ENCODE measurements at regions not wholly inside any gene's neighbourhood (a gene's known extent, or its start where the extent isn't known, plus 50 kb on each side); places are given as distances from the start of the nearest gene placed in this dataset.

- DNase-seq (no peak), ATAC-seq (no peak)
- Mint-ChIP-seq H3K27me3 (no peaks in the 10 kb centered on the region), H3K4me1 (peaks cover 74% of the 10 kb centered on the region), H3K27ac (peak overlapping the region in 1 of 2 donors; percentile 79), H3K9me3 (peaks cover 0 to 5% of the 10 kb centered on the region in 2 donors), H3K4me3 (peak overlapping the region in 1 of 2 donors; percentile 49)
Observed at GRCh38 chr4:38308728-38309311, 348.6 kb downstream of the PTTG2 start.

GRCh38 chr4:38309471-38309870 is 349.3 kb downstream of the PTTG2 start:
- H3K4me1 Mint-ChIP-seq, result peaks cover 80% of the 10 kb centered on the region
- DNase-seq (no peak), ATAC-seq (no peak)
- H3K27me3 Mint-ChIP-seq, result no peaks in the 10 kb centered on the region
- H3K9me3 Mint-ChIP-seq, result peaks cover 0 to 5% of the 10 kb centered on the region in 2 donors
- peak overlapping the region in 1 of 2 donors; percentile 49 for H3K4me3 Mint-ChIP-seq
- peak overlapping the region in 1 of 2 donors; percentile 79 for H3K27ac Mint-ChIP-seq

- ATAC-seq, result peak; percentile 93
- no peaks in the 10 kb centered on the region for H3K27me3 Mint-ChIP-seq
- peak overlapping the region; percentile 75 to 76 for H3K4me3 Mint-ChIP-seq
- H3K27ac Mint-ChIP-seq, result peak overlapping the region in 1 of 2 donors; percentile 37
- peak; percentile 73 to 86 for DNase-seq
- H3K4me1 Mint-ChIP-seq, result peaks cover 76% of the 10 kb centered on the region
- peaks cover 0 to 5% of the 10 kb centered on the region in 2 donors for H3K9me3 Mint-ChIP-seq
Observed at GRCh38 chr4:38310446-38311043, 350.3 kb downstream of the PTTG2 start.

- DNase-seq, result no peak
- Mint-ChIP-seq H3K4me3 (no peak overlapping the region), H3K27ac (peak overlapping the region in 1 of 2 donors; percentile 20), H3K27me3 (no peaks in the 10 kb centered on the region), H3K4me1 (peaks cover 66% of the 10 kb centered on the region), H3K9me3 (peaks cover 0 to 5% of the 10 kb centered on the region in 2 donors)
- no peak for ATAC-seq
Observed at GRCh38 chr4:38311495-38312126, 351.4 kb downstream of the PTTG2 start.

GRCh38 chr4:38313175-38313574 is 350.8 kb upstream of the KLF3 start:
- H3K4me1 Mint-ChIP-seq, result peaks cover 55% of the 10 kb centered on the region
- H3K27me3 Mint-ChIP-seq, result no peaks in the 10 kb centered on the region

GRCh38 chr4:38313999-38314561 is 349.9 kb upstream of the KLF3 start:
- Mint-ChIP-seq H3K4me1 (peaks cover 56% of the 10 kb centered on the region), H3K4me3 (no peak overlapping the region), H3K27ac (no peak overlapping the region), H3K27me3 (no peaks in the 10 kb centered on the region), H3K9me3 (peaks cover 0 to 5% of the 10 kb centered on the region in 2 donors)
- DNase-seq (no peak), ATAC-seq (no peak)

More at GRCh38 chr4:38313175-38313574, 350.8 kb upstream of the KLF3 start:
- ATAC-seq (no peak), DNase-seq (no peak)
- Mint-ChIP-seq H3K9me3 (peaks cover 0 to 5% of the 10 kb centered on the region in 2 donors), H3K4me3 (no peak overlapping the region), H3K27ac (no peak overlapping the region)

- Mint-ChIP-seq H3K4me1 (peaks cover 56% of the 10 kb centered on the region), H3K27ac (no peak overlapping the region), H3K9me3 (peaks cover 0 to 5% of the 10 kb centered on the region in 2 donors), H3K4me3 (no peak overlapping the region), H3K27me3 (no peaks in the 10 kb centered on the region)
- ATAC-seq (no peak), DNase-seq (no peak)
Observed at GRCh38 chr4:38314663-38315062, 349.3 kb upstream of the KLF3 start.

- no peak for DNase-seq
- peaks cover 56% of the 10 kb centered on the region for H3K4me1 Mint-ChIP-seq
- ATAC-seq, result no peak
- no peak overlapping the region for H3K27ac Mint-ChIP-seq
- H3K4me3 Mint-ChIP-seq, result no peak overlapping the region
- peaks cover 0 to 5% of the 10 kb centered on the region in 2 donors for H3K9me3 Mint-ChIP-seq
- no peaks in the 10 kb centered on the region for H3K27me3 Mint-ChIP-seq
Observed at GRCh38 chr4:38315286-38315685, 348.7 kb upstream of the KLF3 start.

GRCh38 chr4:38316045-38316444 is 348.0 kb upstream of the KLF3 start:
- Mint-ChIP-seq H3K4me1 (peaks cover 56% of the 10 kb centered on the region), H3K27ac (no peak overlapping the region), H3K27me3 (no peaks in the 10 kb centered on the region), H3K9me3 (peaks cover 0 to 5% of the 10 kb centered on the region in 2 donors), H3K4me3 (no peak overlapping the region)
- no peak for DNase-seq
- ATAC-seq, result no peak

- DNase-seq, result no peak
Observed at GRCh38 chr4:38317041-38317674, 346.8 kb upstream of the KLF3 start.

GRCh38 chr4:38318737-38319455 is 345.1 kb upstream of the KLF3 start:
- ATAC-seq (peak; percentile 87), DNase-seq (peak; percentile 71 to 83)
- H3K4me1 Mint-ChIP-seq, result peaks cover 62% of the 10 kb centered on the region

More at GRCh38 chr4:38317041-38317674, 346.8 kb upstream of the KLF3 start:
- no peak overlapping the region for H3K4me3 Mint-ChIP-seq
- H3K27ac Mint-ChIP-seq, result peak overlapping the region in 1 of 2 donors; percentile 12
- H3K9me3 Mint-ChIP-seq, result peaks cover 0 to 7% of the 10 kb centered on the region in 2 donors
- H3K27me3 Mint-ChIP-seq, result no peaks in the 10 kb centered on the region
- no peak for ATAC-seq
- peaks cover 61% of the 10 kb centered on the region for H3K4me1 Mint-ChIP-seq

GRCh38 chr4:38319456-38320342 is 344.3 kb upstream of the KLF3 start:
- peak; percentile 72 for ATAC-seq

More at GRCh38 chr4:38318737-38319455, 345.1 kb upstream of the KLF3 start:
- Mint-ChIP-seq H3K27ac (peak overlapping the region; percentile 79 to 92), H3K4me3 (peak overlapping the region; percentile 78 to 79), H3K9me3 (peaks cover 3 to 9% of the 10 kb centered on the region in 2 donors), H3K27me3 (no peaks in the 10 kb centered on the region)

GRCh38 chr4:38320343-38320695 is 343.7 kb upstream of the KLF3 start:
- no peak for ATAC-seq
- peak overlapping the region; percentile 78 to 79 for H3K4me3 Mint-ChIP-seq
- peaks cover 62% of the 10 kb centered on the region for H3K4me1 Mint-ChIP-seq
- H3K9me3 Mint-ChIP-seq, result peaks cover 10 to 14% of the 10 kb centered on the region in 2 donors
- H3K27me3 Mint-ChIP-seq, result no peaks in the 10 kb centered on the region
- DNase-seq, result no peak
- H3K27ac Mint-ChIP-seq, result peak overlapping the region; percentile 35 to 36

More at GRCh38 chr4:38319456-38320342, 344.3 kb upstream of the KLF3 start:
- peaks cover 10 to 14% of the 10 kb centered on the region in 2 donors for H3K9me3 Mint-ChIP-seq
- DNase-seq, result peak; percentile 92
- H3K27me3 Mint-ChIP-seq, result no peaks in the 10 kb centered on the region
- peak overlapping the region; percentile 79 to 92 for H3K27ac Mint-ChIP-seq
- H3K4me1 Mint-ChIP-seq, result peaks cover 59% of the 10 kb centered on the region
- H3K4me3 Mint-ChIP-seq, result peak overlapping the region; percentile 78 to 79

- Mint-ChIP-seq H3K9me3 (peaks cover 12 to 14% of the 10 kb centered on the region in 2 donors), H3K4me3 (peak overlapping the region in 1 of 2 donors; percentile 25), H3K4me1 (peaks cover 67% of the 10 kb centered on the region), H3K27ac (peak overlapping the region in 1 of 2 donors; percentile 50), H3K27me3 (no peaks in the 10 kb centered on the region)
- no peak for ATAC-seq
- no peak for DNase-seq
Observed at GRCh38 chr4:38320833-38321232, 343.2 kb upstream of the KLF3 start.
